ENCODE measurements at regions not wholly inside any gene's neighbourhood (a gene's known extent, or its start where the extent isn't known, plus 50 kb on each side); places are given as distances from the start of the nearest gene placed in this dataset.

DNA sequence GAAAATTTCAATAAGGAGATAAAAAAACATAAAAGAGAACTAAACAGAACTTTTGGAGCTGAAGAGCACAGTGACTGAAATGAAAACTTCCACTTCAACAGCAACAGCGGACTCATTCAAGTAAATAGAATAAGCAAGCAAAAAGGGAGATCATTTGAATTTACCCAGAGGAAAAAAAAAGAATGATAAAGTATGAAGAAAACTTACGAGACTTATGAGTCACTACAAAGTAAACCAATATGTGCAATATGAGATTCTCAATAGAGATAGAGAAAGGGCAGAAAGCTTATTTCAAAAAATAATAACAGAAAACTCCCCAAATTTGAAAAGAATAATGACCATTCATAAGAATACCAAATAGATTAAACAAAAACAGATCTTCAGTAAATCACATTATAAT, 1605.7 kb upstream of the CDH6 start:
- no CpG with 5 or more reads among the region's 2 CpGs for WGBS (ENCODE audit: extremely low coverage, insufficient coverage, insufficient read length)
- H4K91ac ChIP-seq (ENCODE audit: low read depth, low read length): no peak overlapping the region
- H3K4me3 ChIP-seq (ENCODE audit: low read depth, low read length): no peak overlapping the region
- no peak overlapping the region for H3K23ac ChIP-seq (ENCODE audit: low read length)
- no peak overlapping the region for H2BK120ac ChIP-seq (ENCODE audit: insufficient read depth, low read length, poor library complexity)
- no peak overlapping the region for H2BK5ac ChIP-seq (ENCODE audit: low read depth, low read length, poor library complexity)
- H3K79me1 ChIP-seq (ENCODE audit: low read length): no peaks in the 10 kb centered on the region
- H2BK12ac ChIP-seq (ENCODE audit: low read length): no peak overlapping the region
- no peak overlapping the region for H4K8ac ChIP-seq (ENCODE audit: low read depth, low read length)
- H3K9me3 ChIP-seq (ENCODE audit: insufficient read depth, low read depth, low read length): peaks cover 2% of the 10 kb centered on the region
- no peak overlapping the region for H3K14ac ChIP-seq (ENCODE audit: low read length)
- no peak overlapping the region for H3K27ac ChIP-seq (ENCODE audit: low read depth, low read length)
- H3K36me3 ChIP-seq (ENCODE audit: control insufficient read depth in 1 of 2, insufficient read depth in 2 of 2, low read length in 2 of 2): no peaks in the 10 kb centered on the region
- no peak overlapping the region for H2AFZ ChIP-seq (ENCODE audit: insufficient read depth, low read length, poor library complexity)
- no peak for DNase-seq
- no peak overlapping the region for H3K9ac ChIP-seq (ENCODE audit: low read length)
- no peak overlapping the region for H3K18ac ChIP-seq (ENCODE audit: low read length)
- H4K12ac ChIP-seq (ENCODE audit: low read depth, low read length): no peak overlapping the region
- H3K4ac ChIP-seq (ENCODE audit: low read depth, low read length): no peak overlapping the region
- H3K4me2 ChIP-seq (ENCODE audit: low read length): no peak overlapping the region
- no peak overlapping the region for H2AK5ac ChIP-seq (ENCODE audit: low read length)
- H3K4me1 ChIP-seq (ENCODE audit: control insufficient read depth in 1 of 2, insufficient read depth in 2 of 2, low read length in 2 of 2): no peaks in the 10 kb centered on the region
- H3K27me3 ChIP-seq (ENCODE audit: insufficient read depth, low read length): no peaks in the 10 kb centered on the region
- H3K79me2 ChIP-seq (ENCODE audit: control insufficient read depth, insufficient read depth, low read length, poor library complexity): no peaks in the 10 kb centered on the region

DNA sequence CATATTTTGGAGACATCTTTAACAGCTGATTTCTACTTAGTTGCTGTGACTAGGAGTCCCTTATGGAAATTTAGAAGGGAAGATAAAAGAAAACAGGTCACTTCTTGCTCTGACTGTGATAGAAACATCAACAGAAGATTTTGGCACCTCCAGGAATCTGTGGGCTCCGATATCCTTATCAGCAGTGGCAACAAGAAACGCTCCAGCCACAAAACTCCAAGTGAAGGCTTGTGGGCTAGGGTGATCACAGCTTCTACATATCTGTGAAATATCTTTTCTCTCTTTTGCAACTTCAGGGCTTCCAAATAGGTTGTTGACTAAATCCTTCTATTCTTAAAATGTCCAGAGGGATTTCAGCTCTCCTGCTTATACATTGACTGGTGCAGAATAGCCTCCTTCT, 1625.5 kb upstream of the CDH6 start:
- Histone ChIP-seq H3K79me1 (ENCODE audit: low read length) (no peaks in the 10 kb centered on the region), H3K23ac (ENCODE audit: low read length) (no peak overlapping the region), H3K4me2 (ENCODE audit: low read length) (no peak overlapping the region), H2AK5ac (ENCODE audit: low read length) (no peak overlapping the region), H3K18ac (ENCODE audit: low read length) (no peak overlapping the region), H3K9ac (ENCODE audit: low read length) (no peak overlapping the region), H3K4me3 (ENCODE audit: low read depth, low read length) (no peak overlapping the region), H3K27me3 (ENCODE audit: insufficient read depth, low read length) (no peaks in the 10 kb centered on the region), H3K4ac (ENCODE audit: low read depth, low read length) (no peak overlapping the region), H4K8ac (ENCODE audit: low read depth, low read length) (no peak overlapping the region), H3K9me3 (ENCODE audit: insufficient read depth, low read depth, low read length) (no peaks in the 10 kb centered on the region), H3K36me3 (ENCODE audit: control insufficient read depth in 1 of 2, insufficient read depth in 2 of 2, low read length in 2 of 2) (no peaks in the 10 kb centered on the region), H4K12ac (ENCODE audit: low read depth, low read length) (no peak overlapping the region), H4K91ac (ENCODE audit: low read depth, low read length) (no peak overlapping the region), H2BK5ac (ENCODE audit: low read depth, low read length, poor library complexity) (no peak overlapping the region), H2BK120ac (ENCODE audit: insufficient read depth, low read length, poor library complexity) (no peak overlapping the region), H2AFZ (ENCODE audit: insufficient read depth, low read length, poor library complexity) (no peak overlapping the region), H2BK12ac (ENCODE audit: low read length) (no peak overlapping the region), H3K27ac (ENCODE audit: low read depth, low read length) (no peak overlapping the region), H3K79me2 (ENCODE audit: control insufficient read depth, insufficient read depth, low read length, poor library complexity) (no peaks in the 10 kb centered on the region), H3K14ac (ENCODE audit: low read length) (no peak overlapping the region), H3K4me1 (ENCODE audit: control insufficient read depth in 1 of 2, insufficient read depth in 2 of 2, low read length in 2 of 2) (no peaks in the 10 kb centered on the region)
- WGBS (ENCODE audit: extremely low coverage, insufficient coverage, insufficient read length): no CpG with 5 or more reads among the region's 2 CpGs
- no peak for DNase-seq

DNA sequence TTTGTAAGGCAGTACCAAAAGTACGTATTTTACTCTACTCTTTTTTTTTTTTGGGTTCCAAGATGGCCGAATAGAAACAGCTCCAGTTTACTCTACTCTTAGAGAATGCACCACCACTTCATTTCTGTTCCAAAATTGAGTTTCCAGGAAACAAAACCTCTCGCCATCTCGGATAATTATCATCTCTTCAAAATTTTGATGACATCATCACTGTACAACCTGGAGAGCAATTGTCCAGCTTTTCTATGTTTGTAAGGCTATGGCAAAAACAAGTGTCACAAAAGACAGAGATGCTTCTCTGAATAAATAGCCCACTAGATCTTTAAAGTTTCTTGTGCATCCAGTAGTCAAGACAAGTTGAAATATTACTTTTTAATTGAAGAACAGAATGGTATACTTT, 1631.9 kb upstream of the CDH6 start:
- WGBS (ENCODE audit: extremely low coverage, insufficient coverage, insufficient read length): no CpG with 5 or more reads among the region's 4 CpGs
- H2BK5ac ChIP-seq (ENCODE audit: low read depth, low read length, poor library complexity): no peak overlapping the region

DNA sequence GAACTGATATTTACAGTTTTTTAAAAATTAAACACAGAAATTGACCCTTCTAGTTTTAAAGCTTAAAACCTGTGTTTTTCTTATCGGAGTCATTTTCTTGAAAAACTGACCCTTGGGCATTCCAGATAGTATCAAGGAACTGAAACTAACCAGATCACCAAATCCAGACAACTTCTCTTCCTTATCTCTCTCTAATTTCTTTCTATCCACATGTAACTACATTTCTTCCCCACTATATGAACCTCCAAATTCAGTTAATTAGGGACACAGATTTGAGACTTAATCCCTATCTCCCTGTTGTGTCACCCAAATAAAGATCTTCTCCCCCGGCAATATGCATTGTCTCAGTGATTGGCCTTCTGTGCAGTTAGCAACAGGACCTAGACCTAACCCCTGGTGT, 1643.0 kb upstream of the CDH6 start:
- Histone ChIP-seq H2BK12ac (ENCODE audit: low read length) (no peak overlapping the region), H3K23ac (ENCODE audit: low read length) (no peak overlapping the region), H3K27ac (ENCODE audit: low read depth, low read length) (peak overlapping the region; percentile 79), H4K12ac (ENCODE audit: low read depth, low read length) (no peak overlapping the region), H3K79me1 (ENCODE audit: low read length) (peaks cover 5% of the 10 kb centered on the region), H3K4ac (ENCODE audit: low read depth, low read length) (no peak overlapping the region), H2AFZ (ENCODE audit: insufficient read depth, low read length, poor library complexity) (no peak overlapping the region), H3K14ac (ENCODE audit: low read length) (no peak overlapping the region), H2BK120ac (ENCODE audit: insufficient read depth, low read length, poor library complexity) (no peak overlapping the region), H3K4me2 (ENCODE audit: low read length) (peak overlapping the region; percentile 47), H4K91ac (ENCODE audit: low read depth, low read length) (no peak overlapping the region), H3K9me3 (ENCODE audit: insufficient read depth, low read depth, low read length) (no peaks in the 10 kb centered on the region), H3K79me2 (ENCODE audit: control insufficient read depth, insufficient read depth, low read length, poor library complexity) (no peaks in the 10 kb centered on the region), H3K27me3 (ENCODE audit: insufficient read depth, low read length) (no peaks in the 10 kb centered on the region), H2AK5ac (ENCODE audit: low read length) (no peak overlapping the region), H4K8ac (ENCODE audit: low read depth, low read length) (no peak overlapping the region), H3K18ac (ENCODE audit: low read length) (no peak overlapping the region), H3K4me3 (ENCODE audit: low read depth, low read length) (no peak overlapping the region), H2BK5ac (ENCODE audit: low read depth, low read length, poor library complexity) (no peak overlapping the region), H3K9ac (ENCODE audit: low read length) (no peak overlapping the region), H3K36me3 (ENCODE audit: control insufficient read depth in 1 of 2, insufficient read depth in 2 of 2, low read length in 2 of 2) (no peaks in the 10 kb centered on the region), H3K4me1 (ENCODE audit: control insufficient read depth in 1 of 2, insufficient read depth in 2 of 2, low read length in 2 of 2) (peaks cover 0 to 6% of the 10 kb centered on the region in 2 experiments)
- WGBS (ENCODE audit: extremely low coverage, insufficient coverage, insufficient read length): no CpG with 5 or more reads among the region's 2 CpGs
- no peak for DNase-seq

More for the DNA sequence above, 1631.9 kb upstream of the CDH6 start:
- Histone ChIP-seq H3K4me1 (ENCODE audit: control insufficient read depth in 1 of 2, insufficient read depth in 2 of 2, low read length in 2 of 2) (no peaks in the 10 kb centered on the region), H3K9ac (ENCODE audit: low read length) (no peak overlapping the region), H3K14ac (ENCODE audit: low read length) (no peak overlapping the region), H4K12ac (ENCODE audit: low read depth, low read length) (no peak overlapping the region), H3K4ac (ENCODE audit: low read depth, low read length) (no peak overlapping the region), H4K8ac (ENCODE audit: low read depth, low read length) (no peak overlapping the region), H3K23ac (ENCODE audit: low read length) (no peak overlapping the region), H3K36me3 (ENCODE audit: control insufficient read depth in 1 of 2, insufficient read depth in 2 of 2, low read length in 2 of 2) (no peaks in the 10 kb centered on the region), H2BK12ac (ENCODE audit: low read length) (no peak overlapping the region), H3K9me3 (ENCODE audit: insufficient read depth, low read depth, low read length) (no peaks in the 10 kb centered on the region), H3K79me1 (ENCODE audit: low read length) (no peaks in the 10 kb centered on the region), H2AFZ (ENCODE audit: insufficient read depth, low read length, poor library complexity) (no peak overlapping the region), H3K4me3 (ENCODE audit: low read depth, low read length) (no peak overlapping the region), H2AK5ac (ENCODE audit: low read length) (no peak overlapping the region), H2BK120ac (ENCODE audit: insufficient read depth, low read length, poor library complexity) (no peak overlapping the region), H3K27me3 (ENCODE audit: insufficient read depth, low read length) (no peaks in the 10 kb centered on the region), H3K4me2 (ENCODE audit: low read length) (no peak overlapping the region), H3K18ac (ENCODE audit: low read length) (no peak overlapping the region), H3K27ac (ENCODE audit: low read depth, low read length) (no peak overlapping the region), H4K91ac (ENCODE audit: low read depth, low read length) (no peak overlapping the region), H3K79me2 (ENCODE audit: control insufficient read depth, insufficient read depth, low read length, poor library complexity) (no peaks in the 10 kb centered on the region)
- no peak for DNase-seq
